Spleen (tissue), 11 donors: ENCODE measurements at regions not wholly inside any gene's neighbourhood (a gene's known extent, or its start where the extent isn't known, plus 50 kb on each side); places are given as distances from the start of the nearest gene placed in this dataset.
"Not testable (repeated sequence)": the region's sequence is repeated elsewhere in the genome, so short reads cannot be mapped to it uniquely, and the experiment has no call there.

Experiments used
- DNase-seq: peaks from one replicate; pipeline ENCODE4 v3.0.0-alpha.2; 2020
- H3K27ac ChIP-seq, 8 donors: fragments of 200-600 bp; sonication (generic) in 7 of 8; 1 replicate in 4 of 8; 2 replicates in 4 of 8; pipeline versions ENCODE4 v1.5.0 to v1.8.0; 2016 to 2021; ENCODE audit warnings: inconsistent platforms in 4 of 8, mild to moderate bottlenecking in 4 of 8, moderate library complexity in 1 of 8
- H3K27me3 ChIP-seq, 7 donors: fragments of 200-600 bp; sonication (generic) in 6 of 7; replicated peaks in 1 of 7; 1 replicate in 4 of 7; 2 replicates in 3 of 7; pipeline versions ENCODE4 v1.5.0 to v1.8.0; 2016 to 2021; ENCODE audit warnings: inconsistent platforms in 3 of 7, mild to moderate bottlenecking in 1 of 7
- H3K36me3 ChIP-seq, 6 donors: fragments of 200-600 bp; sonication (generic) in 5 of 6; 1 replicate in 4 of 6; 2 replicates in 2 of 6; pipeline versions ENCODE4 v1.5.0 to v1.8.0; 2016 to 2021; ENCODE audit warnings: inconsistent platforms in 2 of 6
- H3K4me1 ChIP-seq, 6 donors: fragments of 200-600 bp; sonication (generic) in 5 of 6; 1 replicate in 3 of 6; 2 replicates in 3 of 6; pipeline versions ENCODE4 v1.5.0 to v1.8.0; 2016 to 2021; ENCODE audit warnings: inconsistent platforms in 3 of 6
- H3K4me3 ChIP-seq, 8 donors: fragments of 200-600 bp; sonication (generic) in 7 of 8; 1 replicate in 4 of 8; 2 replicates in 4 of 8; pipeline versions ENCODE4 v1.5.0 to v1.8.0; 2016 to 2021; ENCODE audit warnings: inconsistent platforms in 4 of 8, mild to moderate bottlenecking in 4 of 8, moderate library complexity in 2 of 8
- H3K9me3 ChIP-seq, 8 donors: fragments of 200-600 bp; sonication (generic) in 7 of 8; 1 replicate in 4 of 8; 2 replicates in 4 of 8; pipeline versions ENCODE4 v1.5.0 to v1.8.0; 2016 to 2021; ENCODE audit warnings: inconsistent platforms in 4 of 8
- CTCF ChIP-seq, 11 experiments: fragments of 200-600 bp in 7 of 11; fragments of 450-650 bp in 4 of 11; sonication (generic) in 4 of 11; IDR thresholded peaks in 8 of 11; conservative IDR thresholded peaks in 3 of 11; 1 replicate in 7 of 11; 2 replicates in 4 of 11; pipeline versions ENCODE4 v1.4.0 to v1.8.0; 2016 to 2021; ENCODE audit warnings: antibody characterized with exemption in 11 of 11, inconsistent platforms in 4 of 11, mild to moderate bottlenecking in 1 of 11
- POLR2A ChIP-seq, 3 donors: fragments of 450-650 bp; IDR thresholded peaks; one replicate each; pipeline ENCODE4 v1.5.1; 2017; ENCODE audit warnings: antibody characterized with exemption in 3 of 3, mild to moderate bottlenecking in 1 of 3
- POLR2AphosphoS5 ChIP-seq, 3 donors: sonication (generic); formaldehyde crosslinking; IDR thresholded peaks; one replicate each; pipeline ENCODE4 v1.5.1; 2017; ENCODE audit warnings: antibody characterized with exemption in 3 of 3
- WGBS, 5 donors: extraction: QIAGEN DNeasy Blood & Tissue Kit in 3 of 5; methylation state at CpG; one replicate each; pipeline versions ENCODE4 v1.1.5 to v1.1.7; 2013 to 2018; 5-methylcytosine and 5-hydroxymethylcytosine counted together
- intact Hi-C: fragments of 100-400 bp; cut with DNase I; formaldehyde crosslinking; loops from one replicate; pipeline ENCODE4 v1.15.0; 2023; ENCODE audit warnings: low total_unique reads
- donor health status: healthy with polysubstance abuse.
- donor health status: DM: no; HTN: no; CAD: no; lungs with moderate emphysema.
- donor health status: DM: no; HTN: no; CAD: no.
- donor health status: Bipolar disorder and iron deficiency.
- donor health status: healthy.
- donor health status: DM: no; HTN: no; CAD: no.
- donor health status: DM: yes; HTN: yes; CAD: no.

GRCh38 chr6:81881660-81882059, 129.2 kb upstream of the TENT5A start:
- H3K36me3 ChIP-seq: no peaks in the 10 kb centered on the region
- DNase-seq: no peak
- no peaks in the 10 kb centered on the region for H3K4me1 ChIP-seq
- peaks cover 0 to 6% (median 0%) of the 10 kb centered on the region in 8 donors for H3K9me3 ChIP-seq
- intact Hi-C loops: no loop called here
- 87 to 93% (median 88%) methylated on average over 4 of the region's 4 CpGs for WGBS, 5 donors
- H3K27ac ChIP-seq: no peak overlapping the region
- no peaks in the 10 kb centered on the region for H3K27me3 ChIP-seq
- no peak overlapping the region for H3K4me3 ChIP-seq
- no peak for TF ChIP-seq POLR2AphosphoS5 (IDR thresholded peaks at IDR 0.05)
- TF ChIP-seq CTCF (IDR thresholded peaks at IDR 0.05 in 8 of 11, conservative IDR thresholded peaks at IDR 0.05 in 3 of 11): no peak
- TF ChIP-seq POLR2A (IDR thresholded peaks at IDR 0.05): no peak

GRCh38 chr6:81878479-81878878, 126.0 kb upstream of the TENT5A start:
- no peak overlapping the region for H3K4me3 ChIP-seq
- H3K36me3 ChIP-seq: no peaks in the 10 kb centered on the region
- peaks cover 0 to 21% (median 11%) of the 10 kb centered on the region in 8 donors for H3K9me3 ChIP-seq
- H3K27ac ChIP-seq: no peak overlapping the region
- no peak for DNase-seq
- H3K4me1 ChIP-seq: no peaks in the 10 kb centered on the region
- TF ChIP-seq CTCF (IDR thresholded peaks at IDR 0.05 in 8 of 11, conservative IDR thresholded peaks at IDR 0.05 in 3 of 11) (no peak), POLR2A (IDR thresholded peaks at IDR 0.05) (no peak), POLR2AphosphoS5 (IDR thresholded peaks at IDR 0.05) (no peak)
- intact Hi-C loops: no loop called here
- no peaks in the 10 kb centered on the region for H3K27me3 ChIP-seq

GRCh38 chr6:81876971-81877370, 124.5 kb upstream of the TENT5A start:
- H3K27ac ChIP-seq: no peak overlapping the region
- no peaks in the 10 kb centered on the region for H3K4me1 ChIP-seq
- no peak overlapping the region for H3K4me3 ChIP-seq
- H3K9me3 ChIP-seq: peaks cover 0 to 36% (median 21%) of the 10 kb centered on the region in 8 donors
- intact Hi-C loops: no loop called here
- 63 to 76% (median 68%) methylated on average over 1 of the region's 1 CpG for WGBS, 5 donors
- no peaks in the 10 kb centered on the region for H3K27me3 ChIP-seq
- TF ChIP-seq CTCF (IDR thresholded peaks at IDR 0.05 in 8 of 11, conservative IDR thresholded peaks at IDR 0.05 in 3 of 11) (no peak), POLR2AphosphoS5 (IDR thresholded peaks at IDR 0.05) (no peak), POLR2A (IDR thresholded peaks at IDR 0.05) (no peak)
- DNase-seq: no peak
- H3K36me3 ChIP-seq: no peaks in the 10 kb centered on the region

- WGBS, 5 donors: 89 to 93% (median 92%) methylated on average over 3 of the region's 3 CpGs
- Histone ChIP-seq H3K27me3 (no peaks in the 10 kb centered on the region), H3K27ac (no peak overlapping the region), H3K36me3 (no peaks in the 10 kb centered on the region), H3K9me3 (peaks cover 0 to 46% (median 26%) of the 10 kb centered on the region in 8 donors), H3K4me3 (no peak overlapping the region), H3K4me1 (no peaks in the 10 kb centered on the region)
- intact Hi-C loops: no loop called here
- DNase-seq: no peak
- TF ChIP-seq POLR2AphosphoS5 (IDR thresholded peaks at IDR 0.05) (no peak), CTCF (IDR thresholded peaks at IDR 0.05 in 8 of 11, conservative IDR thresholded peaks at IDR 0.05 in 3 of 11) (no peak), POLR2A (IDR thresholded peaks at IDR 0.05) (no peak)
Observed at GRCh38 chr6:81875782-81876293, 123.4 kb upstream of the TENT5A start.

- intact Hi-C loops, DNase-seq, H3K4me3 ChIP-seq, H3K4me1 ChIP-seq, H3K36me3 ChIP-seq, H3K27me3 ChIP-seq, H3K27ac ChIP-seq: not testable (repeated sequence)
- WGBS, 5 donors: 52 to 74% (median 62%) methylated on average over 8 to 11 of the region's 11 CpGs
- H3K9me3 ChIP-seq: peaks cover 0 to 40% (median 25%) of the 10 kb centered on the region in 8 donors
Observed at GRCh38 chr6:81869749-81870508, 117.4 kb upstream of the TENT5A start.
